HG03103 (cell line): ENCODE measurements at regions not wholly inside any gene's neighbourhood (a gene's known extent, or its start where the extent isn't known, plus 50 kb on each side); places are given as distances from the start of the nearest gene placed in this dataset.

Source experiments
- ATAC-seq: cut with Tn5 transposase; IDR thresholded peaks from one replicate; pipeline ENCODE4 v1.9.1; 2021; ENCODE audit warnings: low read depth; ENCODE audit not compliant: unreplicated experiment

GRCh38 chr10:44201656-44202055 lies 183.2 kb downstream of the CXCL12 start:
- no peak for ATAC-seq

- no peak for ATAC-seq
Observed at GRCh38 chr10:44201011-44201410, 183.9 kb downstream of the CXCL12 start.

GRCh38 chr10:44199991-44200655 lies 184.8 kb downstream of the CXCL12 start:
- ATAC-seq = no peak

GRCh38 chr10:44199267-44199666 lies 185.6 kb downstream of the CXCL12 start:
- no peak for ATAC-seq

- ATAC-seq = no peak
Observed at GRCh38 chr10:44198780-44199097, 186.2 kb downstream of the CXCL12 start.

- no peak for ATAC-seq
Observed at GRCh38 chr10:44198096-44198779, 186.7 kb downstream of the CXCL12 start.

- no peak for ATAC-seq
Observed at GRCh38 chr10:44197646-44198045, 187.3 kb downstream of the CXCL12 start.

- no peak for ATAC-seq
Observed at GRCh38 chr10:44196336-44196735, 188.6 kb downstream of the CXCL12 start.

GRCh38 chr10:44196008-44196320 lies 188.9 kb downstream of the CXCL12 start:
- no peak for ATAC-seq

- no peak for ATAC-seq
Observed at GRCh38 chr10:44195112-44196007, 189.5 kb downstream of the CXCL12 start.

GRCh38 chr10:44194435-44194834 lies 190.5 kb downstream of the CXCL12 start:
- no peak for ATAC-seq

- ATAC-seq = no peak
Observed at GRCh38 chr10:44193567-44194220, 191.2 kb downstream of the CXCL12 start.

GRCh38 chr10:44193166-44193565 lies 191.7 kb downstream of the CXCL12 start:
- no peak for ATAC-seq

GRCh38 chr10:44192435-44192834 lies 192.5 kb downstream of the CXCL12 start:
- ATAC-seq = no peak

- no peak for ATAC-seq
Observed at GRCh38 chr10:44190541-44190940, 194.4 kb downstream of the CXCL12 start.

- ATAC-seq = no peak
Observed at GRCh38 chr10:44186821-44187220, 198.1 kb downstream of the CXCL12 start.

- no peak for ATAC-seq
Observed at GRCh38 chr10:44186150-44186549, 198.7 kb downstream of the CXCL12 start.

GRCh38 chr10:44185315-44185666 lies 199.6 kb downstream of the CXCL12 start:
- ATAC-seq = no peak

- ATAC-seq = no peak
Observed at GRCh38 chr10:44184633-44185314, 200.1 kb downstream of the CXCL12 start.
